ENCODE measurements at regions not wholly inside any gene's neighbourhood (a gene's known extent, or its start where the extent isn't known, plus 50 kb on each side); places are given as distances from the start of the nearest gene placed in this dataset.

- POLR2A ChIA-PET, result interaction anchor here (1.2 to 7.2 kb wide), 6 partner anchors 11 to 139 kb away, joined by 3 to 106 read pairs (median 9); partner anchors contain the start of gene ERRFI1
- Histone ChIP-seq H3K9ac (ENCODE audit: insufficient read depth, low read depth, low read length) (no peak overlapping the region), H3K36me3 (replicated peaks in 1 of 2; ENCODE audit: control insufficient read depth in 1 of 2, insufficient read depth in 2 of 2, low read length in 2 of 2) (no peaks in the 10 kb centered on the region), H3K4me2 (ENCODE audit: low read depth, low read length) (no peak overlapping the region), H3K27ac (ENCODE audit: extremely low read length, insufficient read depth, low read length) (no peak overlapping the region), H3K27me3 (ENCODE audit: control insufficient read depth in 1 of 2, insufficient read depth in 2 of 2, low read length in 2 of 2) (no peaks in the 10 kb centered on the region), H2AFZ (ENCODE audit: low read length) (no peak overlapping the region), H3K79me2 (ENCODE audit: insufficient read depth, low read length) (no peaks in the 10 kb centered on the region), H4K20me1 (ENCODE audit: insufficient read depth, low read length) (no peaks in the 10 kb centered on the region), H3K9me3 (ENCODE audit: low read length) (no peaks in the 10 kb centered on the region), H3K4me3 (replicated peaks in 1 of 3; ENCODE audit: insufficient read depth in 1 of 3, low read depth in 2 of 3, low read length in 3 of 3) (no peak overlapping the region), H3K4me1 (ENCODE audit: insufficient read depth, low read length) (peaks cover 82% of the 10 kb centered on the region)
- in situ Hi-C loops (cut with HindIII; ENCODE audit: extremely low pct_ligation_motif_present, low pct_unique_long_range_greater_than_20kb) (no loop called here), intact Hi-C loops (cut with micrococcal nuclease; ENCODE audit: unreplicated experiment) (loop anchor here (5.0 kb wide), 1 partner anchor 44 kb away; no protein-coding TSS in a partner anchor)
- BruUV-seq (replicated peaks), result no TSS peak
- TF ChIP-seq ZNF292 (CRISPR knock-in tag; IDR thresholded peaks at IDR 0.05; ENCODE audit: borderline replicate concordance, low read depth) (no peak), ZFP1 (CRISPR knock-in tag; IDR thresholded peaks at IDR 0.05) (no peak), ATM (IDR thresholded peaks at IDR 0.05; ENCODE audit: borderline replicate concordance) (no peak)
- TF ChIP-seq, protein P1, sequence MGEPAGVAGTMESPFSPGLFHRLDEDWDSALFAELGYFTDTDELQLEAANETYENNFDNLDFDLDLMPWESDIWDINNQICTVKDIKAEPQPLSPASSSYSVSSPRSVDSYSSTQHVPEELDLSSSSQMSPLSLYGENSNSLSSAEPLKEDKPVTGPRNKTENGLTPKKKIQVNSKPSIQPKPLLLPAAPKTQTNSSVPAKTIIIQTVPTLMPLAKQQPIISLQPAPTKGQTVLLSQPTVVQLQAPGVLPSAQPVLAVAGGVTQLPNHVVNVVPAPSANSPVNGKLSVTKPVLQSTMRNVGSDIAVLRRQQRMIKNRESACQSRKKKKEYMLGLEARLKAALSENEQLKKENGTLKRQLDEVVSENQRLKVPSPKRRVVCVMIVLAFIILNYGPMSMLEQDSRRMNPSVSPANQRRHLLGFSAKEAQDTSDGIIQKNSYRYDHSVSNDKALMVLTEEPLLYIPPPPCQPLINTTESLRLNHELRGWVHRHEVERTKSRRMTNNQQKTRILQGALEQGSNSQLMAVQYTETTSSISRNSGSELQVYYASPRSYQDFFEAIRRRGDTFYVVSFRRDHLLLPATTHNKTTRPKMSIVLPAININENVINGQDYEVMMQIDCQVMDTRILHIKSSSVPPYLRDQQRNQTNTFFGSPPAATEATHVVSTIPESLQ (CRISPR knock-in tag; conservative IDR thresholded peaks at IDR 0.05), result no peak
- TF ChIP-seq, protein P2, sequence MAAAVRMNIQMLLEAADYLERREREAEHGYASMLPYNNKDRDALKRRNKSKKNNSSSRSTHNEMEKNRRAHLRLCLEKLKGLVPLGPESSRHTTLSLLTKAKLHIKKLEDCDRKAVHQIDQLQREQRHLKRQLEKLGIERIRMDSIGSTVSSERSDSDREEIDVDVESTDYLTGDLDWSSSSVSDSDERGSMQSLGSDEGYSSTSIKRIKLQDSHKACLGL (CRISPR knock-in tag; IDR thresholded peaks at IDR 0.05), result no peak
- no peak for FAIRE-seq
- no peak for DNase-seq (ENCODE audit: low spot score)
- ATAC-seq, result no peak
- CTCF ChIA-PET (ENCODE audit: low intra/inter-chr PET ratio, low total read pairs), result no interaction called here
- WGBS (ENCODE audit: low lambda C conversion rate), result 100% methylated on average over 4 of the region's 4 CpGs
Observed at GRCh38 chr1:8166406-8166805, 140.3 kb upstream of the ERRFI1 start.
